ENCODE measurements at regions not wholly inside any gene's neighbourhood (a gene's known extent, or its start where the extent isn't known, plus 50 kb on each side); places are given as distances from the start of the nearest gene placed in this dataset.

GRCh38 chr6:114608091-114608490 is 265.3 kb upstream of the HS3ST5 start:
- Histone ChIP-seq H3K9me3 (ENCODE audit: control insufficient read depth, low read depth, low read length) (no peaks in the 10 kb centered on the region), H3K4me1 (ENCODE audit: control insufficient read depth, insufficient read depth, low read length) (no peaks in the 10 kb centered on the region), H3K4me3 (ENCODE audit: low read length) (no peak overlapping the region), H3K36me3 (ENCODE audit: control insufficient read depth, insufficient read depth, low read length) (no peaks in the 10 kb centered on the region), H3K27ac (ENCODE audit: low read length) (no peak overlapping the region), H3K27me3 (ENCODE audit: control insufficient read depth, insufficient read depth, low read length) (no peaks in the 10 kb centered on the region)
- no peak for DNase-seq
- no CpG with 5 or more reads among the region's 2 CpGs for WGBS (ENCODE audit: insufficient coverage, low lambda C conversion rate)

GRCh38 chr6:114605656-114606055 is 262.8 kb upstream of the HS3ST5 start:
- H3K9me3 ChIP-seq (ENCODE audit: control insufficient read depth, low read depth, low read length), result no peaks in the 10 kb centered on the region
- H3K4me1 ChIP-seq (ENCODE audit: control insufficient read depth, insufficient read depth, low read length), result no peaks in the 10 kb centered on the region
- no peak overlapping the region for H3K4me3 ChIP-seq (ENCODE audit: low read length)
- H3K27ac ChIP-seq (ENCODE audit: low read length), result no peak overlapping the region
- no peak for DNase-seq
- H3K27me3 ChIP-seq (ENCODE audit: control insufficient read depth, insufficient read depth, low read length), result no peaks in the 10 kb centered on the region
- no peaks in the 10 kb centered on the region for H3K36me3 ChIP-seq (ENCODE audit: control insufficient read depth, insufficient read depth, low read length)
- no CpG with 5 or more reads among the region's 3 CpGs for WGBS (ENCODE audit: insufficient coverage, low lambda C conversion rate)

DNA sequence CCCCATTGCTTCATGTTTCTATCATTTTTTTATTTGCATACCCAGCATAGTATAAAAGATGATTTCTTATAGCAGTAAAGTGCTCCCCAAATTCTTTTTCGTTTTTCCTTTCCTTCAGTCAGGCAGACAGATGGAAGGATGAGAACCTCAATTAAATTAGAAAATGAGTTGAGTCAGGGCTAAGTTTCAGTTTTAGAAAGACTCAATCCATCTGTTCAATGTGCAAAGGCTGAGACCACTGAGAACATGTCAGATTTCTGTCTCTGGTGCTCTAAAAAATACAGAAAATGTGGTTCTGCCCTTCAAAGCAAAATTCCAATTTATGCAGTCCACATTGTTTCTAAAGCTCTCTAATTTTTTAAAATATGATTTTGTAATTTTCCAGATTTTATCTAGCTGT is 257.6 kb upstream of the HS3ST5 start:
- Histone ChIP-seq H3K9me3 (ENCODE audit: control insufficient read depth, low read depth, low read length) (no peaks in the 10 kb centered on the region), H3K36me3 (ENCODE audit: control insufficient read depth, insufficient read depth, low read length) (no peaks in the 10 kb centered on the region), H3K4me1 (ENCODE audit: control insufficient read depth, insufficient read depth, low read length) (no peaks in the 10 kb centered on the region), H3K27me3 (ENCODE audit: control insufficient read depth, insufficient read depth, low read length) (no peaks in the 10 kb centered on the region), H3K4me3 (ENCODE audit: low read length) (no peak overlapping the region), H3K27ac (ENCODE audit: low read length) (no peak overlapping the region)
- no peak for DNase-seq
- WGBS (ENCODE audit: insufficient coverage, low lambda C conversion rate), result 80% methylated on average over 1 of the region's 1 CpG

DNA sequence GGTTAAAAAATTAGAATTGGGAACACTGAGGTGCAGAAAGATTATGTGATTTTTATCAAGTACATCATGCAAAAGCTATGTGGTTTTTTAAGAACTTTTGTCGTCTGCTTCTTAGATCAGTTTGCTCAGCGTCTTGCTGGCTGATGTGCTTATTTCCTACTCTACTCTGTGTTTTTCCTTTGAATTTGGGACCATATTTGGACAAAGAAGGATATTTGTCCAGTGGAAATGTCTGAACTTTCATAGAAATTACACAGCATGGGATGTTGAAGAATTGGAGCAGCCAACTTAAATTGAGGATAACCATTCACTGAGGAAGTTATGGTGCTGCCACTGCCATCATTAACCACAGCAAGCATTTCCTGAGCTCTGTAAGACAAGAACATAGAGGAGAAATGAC is 252.8 kb upstream of the HS3ST5 start:
- Histone ChIP-seq H3K9me3 (ENCODE audit: control insufficient read depth, low read depth, low read length) (no peaks in the 10 kb centered on the region), H3K36me3 (ENCODE audit: control insufficient read depth, insufficient read depth, low read length) (no peaks in the 10 kb centered on the region), H3K4me1 (ENCODE audit: control insufficient read depth, insufficient read depth, low read length) (no peaks in the 10 kb centered on the region), H3K4me3 (ENCODE audit: low read length) (no peak overlapping the region), H3K27me3 (ENCODE audit: control insufficient read depth, insufficient read depth, low read length) (no peaks in the 10 kb centered on the region), H3K27ac (ENCODE audit: low read length) (no peak overlapping the region)
- WGBS (ENCODE audit: insufficient coverage, low lambda C conversion rate), result no CpG with 5 or more reads among the region's 2 CpGs
- no peak for DNase-seq

GRCh38 chr6:114595186-114595585 is 252.4 kb upstream of the HS3ST5 start:
- no peaks in the 10 kb centered on the region for H3K9me3 ChIP-seq (ENCODE audit: control insufficient read depth, low read depth, low read length)
- WGBS (ENCODE audit: insufficient coverage, low lambda C conversion rate), result no CpG with 5 or more reads among the region's 1 CpG
- H3K27me3 ChIP-seq (ENCODE audit: control insufficient read depth, insufficient read depth, low read length), result no peaks in the 10 kb centered on the region
- no peaks in the 10 kb centered on the region for H3K4me1 ChIP-seq (ENCODE audit: control insufficient read depth, insufficient read depth, low read length)
- H3K36me3 ChIP-seq (ENCODE audit: control insufficient read depth, insufficient read depth, low read length), result no peaks in the 10 kb centered on the region
- no peak overlapping the region for H3K4me3 ChIP-seq (ENCODE audit: low read length)
- DNase-seq, result no peak
- H3K27ac ChIP-seq (ENCODE audit: low read length), result no peak overlapping the region

- H3K27ac ChIP-seq (ENCODE audit: low read length), result no peak overlapping the region
- H3K36me3 ChIP-seq (ENCODE audit: control insufficient read depth, insufficient read depth, low read length), result no peaks in the 10 kb centered on the region
- no peaks in the 10 kb centered on the region for H3K9me3 ChIP-seq (ENCODE audit: control insufficient read depth, low read depth, low read length)
- H3K4me3 ChIP-seq (ENCODE audit: low read length), result no peak overlapping the region
- no peaks in the 10 kb centered on the region for H3K27me3 ChIP-seq (ENCODE audit: control insufficient read depth, insufficient read depth, low read length)
- no peaks in the 10 kb centered on the region for H3K4me1 ChIP-seq (ENCODE audit: control insufficient read depth, insufficient read depth, low read length)
- DNase-seq, result no peak
- no CpG with 5 or more reads among the region's 4 CpGs for WGBS (ENCODE audit: insufficient coverage, low lambda C conversion rate)
Measured at GRCh38 chr6:114592506-114592905, 249.7 kb upstream of the HS3ST5 start.

- no peaks in the 10 kb centered on the region for H3K27me3 ChIP-seq (ENCODE audit: control insufficient read depth, insufficient read depth, low read length)
- no peaks in the 10 kb centered on the region for H3K9me3 ChIP-seq (ENCODE audit: control insufficient read depth, low read depth, low read length)
- no peak overlapping the region for H3K4me3 ChIP-seq (ENCODE audit: low read length)
- H3K36me3 ChIP-seq (ENCODE audit: control insufficient read depth, insufficient read depth, low read length), result no peaks in the 10 kb centered on the region
- no peak overlapping the region for H3K27ac ChIP-seq (ENCODE audit: low read length)
- no peaks in the 10 kb centered on the region for H3K4me1 ChIP-seq (ENCODE audit: control insufficient read depth, insufficient read depth, low read length)
- DNase-seq, result no peak
- WGBS (ENCODE audit: insufficient coverage, low lambda C conversion rate), result 70% methylated on average over 1 of the region's 5 CpGs
Measured at GRCh38 chr6:114588726-114589125, 245.9 kb upstream of the HS3ST5 start.

DNA sequence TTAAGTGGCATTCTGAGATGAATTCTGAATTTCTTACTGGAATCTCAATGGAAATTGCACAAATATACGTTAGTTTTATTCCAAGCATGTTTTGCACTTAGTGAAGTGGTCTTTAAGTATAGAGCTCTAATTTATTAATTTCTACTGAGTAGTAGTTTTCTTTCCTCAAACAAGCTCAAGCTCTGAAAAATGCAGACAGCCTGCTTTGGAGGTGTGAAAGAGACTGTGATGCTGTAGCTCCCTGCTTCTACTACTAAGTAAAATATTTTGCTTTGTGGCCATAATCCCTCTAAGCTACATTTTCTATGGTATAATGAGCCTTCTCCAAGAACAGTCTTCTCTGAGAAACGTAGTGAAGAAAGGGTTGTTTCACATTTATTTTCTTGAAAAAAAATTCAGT is 243.5 kb upstream of the HS3ST5 start:
- WGBS (ENCODE audit: insufficient coverage, low lambda C conversion rate), result 100% methylated on average over 1 of the region's 2 CpGs
- H3K27me3 ChIP-seq (ENCODE audit: control insufficient read depth, insufficient read depth, low read length), result no peaks in the 10 kb centered on the region
- H3K27ac ChIP-seq (ENCODE audit: low read length), result no peak overlapping the region
- peaks cover 2% of the 10 kb centered on the region for H3K9me3 ChIP-seq (ENCODE audit: control insufficient read depth, low read depth, low read length)
- H3K36me3 ChIP-seq (ENCODE audit: control insufficient read depth, insufficient read depth, low read length), result no peaks in the 10 kb centered on the region
- H3K4me1 ChIP-seq (ENCODE audit: control insufficient read depth, insufficient read depth, low read length), result no peaks in the 10 kb centered on the region
- DNase-seq, result no peak
- H3K4me3 ChIP-seq (ENCODE audit: low read length), result no peak overlapping the region

DNA sequence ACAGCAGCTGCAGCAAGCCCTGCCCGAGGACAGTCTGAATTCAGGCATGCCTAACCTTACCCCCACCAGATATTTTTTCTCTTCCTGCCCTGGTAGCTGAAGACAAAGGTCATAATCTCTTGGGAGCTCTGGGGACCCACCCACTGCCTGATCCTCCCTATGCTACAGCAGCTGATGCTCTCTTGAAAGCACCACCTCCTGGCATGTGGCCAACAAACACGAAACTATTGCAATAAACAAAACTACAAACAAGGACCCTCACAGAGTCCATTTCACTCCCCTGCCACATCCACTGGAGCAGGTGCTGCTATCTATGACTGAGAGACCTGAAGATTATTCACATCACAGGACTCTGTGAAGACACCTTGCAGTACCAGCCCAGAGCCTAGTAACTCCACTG is 238.5 kb upstream of the HS3ST5 start:
- WGBS (ENCODE audit: insufficient coverage, low lambda C conversion rate), result no CpG with 5 or more reads among the region's 2 CpGs
- no peak for DNase-seq
- no peaks in the 10 kb centered on the region for H3K27me3 ChIP-seq (ENCODE audit: control insufficient read depth, insufficient read depth, low read length)

GRCh38 chr6:114580882-114581281 is 238.1 kb upstream of the HS3ST5 start:
- Histone ChIP-seq H3K4me1 (ENCODE audit: control insufficient read depth, insufficient read depth, low read length) (no peaks in the 10 kb centered on the region), H3K36me3 (ENCODE audit: control insufficient read depth, insufficient read depth, low read length) (no peaks in the 10 kb centered on the region), H3K27me3 (ENCODE audit: control insufficient read depth, insufficient read depth, low read length) (no peaks in the 10 kb centered on the region), H3K4me3 (ENCODE audit: low read length) (no peak overlapping the region), H3K9me3 (ENCODE audit: control insufficient read depth, low read depth, low read length) (peaks cover 2% of the 10 kb centered on the region), H3K27ac (ENCODE audit: low read length) (no peak overlapping the region)
- DNase-seq, result no peak
- no CpG with 5 or more reads among the region's 3 CpGs for WGBS (ENCODE audit: insufficient coverage, low lambda C conversion rate)

More for the DNA sequence above, 238.5 kb upstream of the HS3ST5 start:
- Histone ChIP-seq H3K36me3 (ENCODE audit: control insufficient read depth, insufficient read depth, low read length) (no peaks in the 10 kb centered on the region), H3K4me3 (ENCODE audit: low read length) (no peak overlapping the region), H3K4me1 (ENCODE audit: control insufficient read depth, insufficient read depth, low read length) (no peaks in the 10 kb centered on the region), H3K27ac (ENCODE audit: low read length) (no peak overlapping the region), H3K9me3 (ENCODE audit: control insufficient read depth, low read depth, low read length) (peaks cover 2% of the 10 kb centered on the region)

- no peak overlapping the region for H3K27ac ChIP-seq (ENCODE audit: low read length)
- H3K27me3 ChIP-seq (ENCODE audit: control insufficient read depth, insufficient read depth, low read length), result no peaks in the 10 kb centered on the region
- no peak for DNase-seq
- H3K9me3 ChIP-seq (ENCODE audit: control insufficient read depth, low read depth, low read length), result peaks cover 2% of the 10 kb centered on the region
- H3K4me3 ChIP-seq (ENCODE audit: low read length), result no peak overlapping the region
- H3K36me3 ChIP-seq (ENCODE audit: control insufficient read depth, insufficient read depth, low read length), result no peaks in the 10 kb centered on the region
- H3K4me1 ChIP-seq (ENCODE audit: control insufficient read depth, insufficient read depth, low read length), result no peaks in the 10 kb centered on the region
Measured at GRCh38 chr6:114579486-114579885, 236.7 kb upstream of the HS3ST5 start.
